Heart right ventricle (tissue), 16 donors: ENCODE measurements at regions not wholly inside any gene's neighbourhood (a gene's known extent, or its start where the extent isn't known, plus 50 kb on each side); places are given as distances from the start of the nearest gene placed in this dataset.

ENCODE experiments used
- ATAC-seq, 8 donors: fragments of 200-7000 bp; cut with Tn5 transposase; one replicate each; pipeline ENCODE4 v1.9.1; 2020; ENCODE audit warnings: mild to moderate bottlenecking in 8 of 8, moderate library complexity in 8 of 8, moderate number of reproducible peaks in 1 of 8
- DNase-seq, 2 donors: peaks; one replicate each; pipeline ENCODE4 v3.0.0-alpha.2; 2020
- H3K27ac ChIP-seq, 10 donors: fragments of 200-600 bp; sonication (generic) in 2 of 10; one replicate each; pipeline versions ENCODE4 v1.5.0 to v1.8.0; 2020 to 2022; ENCODE audit warnings: mild to moderate bottlenecking in 3 of 10
- H3K27me3 ChIP-seq, 7 donors: fragments of 200-600 bp; one replicate each; pipeline ENCODE4 v1.8.0; 2021 to 2022; ENCODE audit warnings: mild to moderate bottlenecking in 2 of 7
- H3K36me3 ChIP-seq, 9 donors: fragments of 200-600 bp; sonication (generic) in 1 of 9; one replicate each; pipeline versions ENCODE4 v1.5.0 to v1.8.0; 2020 to 2022; ENCODE audit warnings: mild to moderate bottlenecking in 2 of 9
- H3K4me1 ChIP-seq, 9 donors: fragments of 200-600 bp; sonication (generic) in 1 of 9; one replicate each; pipeline versions ENCODE4 v1.5.0 to v1.8.0; 2020 to 2022; ENCODE audit warnings: mild to moderate bottlenecking in 4 of 9
- H3K4me3 ChIP-seq, 10 donors: fragments of 200-600 bp; sonication (generic) in 2 of 10; one replicate each; pipeline versions ENCODE4 v1.5.0 to v1.8.0; 2020 to 2022; ENCODE audit warnings: mild to moderate bottlenecking in 7 of 10, moderate library complexity in 2 of 10
- H3K9me3 ChIP-seq, 11 donors: fragments of 200-600 bp in 10 of 11; sonication (generic) in 2 of 11; one replicate each; pipeline versions ENCODE4 v1.5.0 to v1.8.0; 2013 to 2022; ENCODE audit warnings: mild to moderate bottlenecking in 2 of 11, control low read depth in 1 of 11, moderate library complexity in 1 of 11
- CTCF ChIP-seq, 9 donors: fragments of 200-600 bp; sonication (generic) in 2 of 9; IDR thresholded peaks; one replicate each; pipeline versions ENCODE4 v1.5.0 to v1.8.0; 2021 to 2022; ENCODE audit warnings: antibody characterized with exemption in 9 of 9, mild to moderate bottlenecking in 5 of 9, moderate library complexity in 1 of 9
- WGBS, 2 donors: extraction: QIAGEN DNeasy Blood & Tissue Kit; methylation state at CpG; one replicate each; pipeline ENCODE4 v1.1.7; 2013; ENCODE audit warnings: inconsistent platforms in 1 of 2; 5-methylcytosine and 5-hydroxymethylcytosine counted together
- intact Hi-C, 10 donors: fragments of 100-400 bp; cut with DNase I; formaldehyde crosslinking; loops; one replicate each; pipeline versions ENCODE4 v1.11.1 to v1.14.2; 2022
- donor health status: Arrhythmogenic right ventricular cardiomyopathy.
- donor health status: ischemic (EF 13 %, LVEDD 7.1; RV severe dilation, severe dysfunction).
- donor health status: healthy with polysubstance abuse.
- donor health status: DM: no; HTN: yes; CAD: no.
- donor health status: DM: no; HTN: no; CAD: no.
- donor health status: ischemic (EF 25% LVEDD 6.9; RV normal size, moderate dysfunction).
- donor health status: ischemic (EF 25% LVEDD 5.7; RV mildly dilated, moderate dysfunction).
- donor health status: healthy.
- donor health status: DM: yes; HTN: yes; CAD: no.
- donor health status: Ischemic cardiomyopathy.
- donor health status: ischemic (EF 35%, LVEDD 5.7; RV mildly dilated, moderate dysfunction).
- donor health status: nonischemic (EF 11% LVEDD 7.7; RV severe dilation, severe dysfunction).
- donor health status: DM: yes; HTN: yes; CAD: no.
- donor health status: PGD.
- donor health status: ischemic (EF 29% LVEDD 5.4; RV normal size, mild dysfunction).
- donor health status: nonischemic (EF 23%, LVEDD 6.1; RV moderate dilation, normal function).

- H3K9me3 ChIP-seq = peaks cover 0 to 30% (median 13%) of the 10 kb centered on the region in 11 donors
- H3K36me3 ChIP-seq = no peaks in the 10 kb centered on the region
- no peak overlapping the region for H3K4me3 ChIP-seq
- peaks cover 0 to 5% (median 0%) of the 10 kb centered on the region in 7 donors for H3K27me3 ChIP-seq
- 59 to 66% methylated on average over 3 of the region's 3 CpGs for WGBS, 2 donors
- intact Hi-C loops = loop anchor here in 4 of 10 donors (10.0 kb wide), 1 partner anchor 362 kb away; no protein-coding TSS in a partner anchor
- TF ChIP-seq CTCF (IDR thresholded peaks at IDR 0.05) = no peak
- H3K27ac ChIP-seq = no peak overlapping the region
- no peak for ATAC-seq
- H3K4me1 ChIP-seq = peaks cover 0 to 8% (median 0%) of the 10 kb centered on the region in 9 donors
- DNase-seq = no peak
Measured at GRCh38 chr9:88046542-88046941, 72.2 kb upstream of the CDK20 start.

DNA sequence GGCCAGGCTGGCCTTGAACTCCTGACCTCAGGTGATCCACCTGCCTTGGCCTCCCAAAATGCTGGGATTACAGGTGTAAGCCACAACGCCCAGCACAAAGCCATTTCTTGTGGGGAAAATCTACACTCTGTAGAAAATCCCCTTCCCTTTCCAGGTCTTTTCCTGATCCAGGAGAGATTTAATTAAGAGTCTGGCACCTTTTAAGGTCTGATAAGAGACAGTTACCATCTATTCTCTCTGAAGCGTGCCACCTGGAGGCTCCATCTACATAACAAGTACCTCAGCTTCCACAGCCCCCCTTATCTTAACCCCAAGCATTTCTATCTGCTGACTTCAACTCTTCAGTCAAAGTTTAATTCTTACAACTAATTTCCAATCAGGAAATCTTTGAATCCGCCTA is 71.4 kb upstream of the CDK20 start:
- Histone ChIP-seq H3K27me3 (no peaks in the 10 kb centered on the region), H3K9me3 (peaks cover 0 to 30% (median 13%) of the 10 kb centered on the region in 11 donors), H3K36me3 (no peaks in the 10 kb centered on the region), H3K4me3 (no peak overlapping the region), H3K27ac (no peak overlapping the region), H3K4me1 (peaks cover 0 to 8% (median 0%) of the 10 kb centered on the region in 9 donors)
- TF ChIP-seq CTCF (IDR thresholded peaks at IDR 0.05) = no peak
- ATAC-seq (no peak), DNase-seq (no peak)
- intact Hi-C loops = loop anchor here in 4 of 10 donors (10.0 kb wide), 1 partner anchor 361 kb away; no protein-coding TSS in a partner anchor
- 78 to 82% methylated on average over 3 of the region's 3 CpGs for WGBS, 2 donors

DNA sequence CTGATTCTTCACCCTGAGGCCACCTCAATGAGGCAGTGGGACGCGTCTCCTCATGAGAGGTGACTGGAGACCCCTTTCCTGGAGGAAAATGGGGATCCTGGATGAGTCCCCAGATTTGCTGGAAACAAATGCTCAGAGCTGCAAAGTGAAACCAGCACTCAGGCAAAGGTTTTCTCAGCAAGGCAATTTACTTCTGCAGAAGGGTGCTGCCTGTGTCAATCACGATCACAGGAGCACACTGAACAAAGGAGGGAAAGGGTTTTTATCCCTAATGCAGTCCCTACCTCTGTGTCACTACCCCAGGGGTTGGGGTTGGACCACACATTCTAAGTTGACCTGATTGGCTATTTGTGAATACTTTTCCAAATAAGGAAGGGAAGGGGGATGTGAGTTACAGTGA is 69.9 kb upstream of the CDK20 start:
- no peak overlapping the region for H3K4me3 ChIP-seq
- H3K27ac ChIP-seq = no peak overlapping the region
- peaks cover 0 to 32% (median 13%) of the 10 kb centered on the region in 11 donors for H3K9me3 ChIP-seq
- intact Hi-C loops = loop anchor here in 8 of 10 donors (5.0 to 10.0 kb wide), 2 partner anchors 359 to 367 kb away; no protein-coding TSS in a partner anchor
- ATAC-seq = no peak
- WGBS, 2 donors = 69 to 86% methylated on average over 3 of the region's 3 CpGs
- no peaks in the 10 kb centered on the region for H3K36me3 ChIP-seq
- TF ChIP-seq CTCF (IDR thresholded peaks at IDR 0.05) = no peak
- no peaks in the 10 kb centered on the region for H3K4me1 ChIP-seq
- H3K27me3 ChIP-seq = no peaks in the 10 kb centered on the region
- no peak for DNase-seq

- no peak for TF ChIP-seq CTCF (IDR thresholded peaks at IDR 0.05)
- ATAC-seq (no peak), DNase-seq (no peak)
- Histone ChIP-seq H3K9me3 (peaks cover 0 to 37% (median 13%) of the 10 kb centered on the region in 11 donors), H3K4me3 (no peak overlapping the region), H3K36me3 (no peaks in the 10 kb centered on the region), H3K27ac (no peak overlapping the region), H3K4me1 (no peaks in the 10 kb centered on the region), H3K27me3 (no peaks in the 10 kb centered on the region)
- intact Hi-C loops = loop anchor here in 8 of 10 donors (5.0 to 10.0 kb wide), 2 partner anchors 359 to 366 kb away; no protein-coding TSS in a partner anchor
- 82 to 90% methylated on average over 3 of the region's 3 CpGs for WGBS, 2 donors
Measured at GRCh38 chr9:88043647-88044046, 69.3 kb upstream of the CDK20 start.
